G401.6 (cell line): ENCODE measurements at regions not wholly inside any gene's neighbourhood (a gene's known extent, or its start where the extent isn't known, plus 50 kb on each side); places are given as distances from the start of the nearest gene placed in this dataset.

Experiments
- FAIRE-seq: peaks from 2 replicates; lab custom pipeline; 2012; peaks lifted over from hg19 to GRCh38; lab: Jason Lieb, UNC

GRCh38 chr14:84541018-84541417 lies 988.9 kb upstream of the FLRT2 start:
- FAIRE-seq = no peak

- FAIRE-seq = no peak
These were observed 986.1 kb upstream of the FLRT2 start for GRCh38 chr14:84543859-84544258.

GRCh38 chr14:84544486-84545131 lies 985.3 kb upstream of the FLRT2 start:
- no peak for FAIRE-seq

- no peak for FAIRE-seq
These were observed 983.7 kb upstream of the FLRT2 start for GRCh38 chr14:84546236-84546635.

GRCh38 chr14:84554136-84554535 lies 975.8 kb upstream of the FLRT2 start:
- FAIRE-seq = no peak

GRCh38 chr14:84555493-84555892 lies 974.5 kb upstream of the FLRT2 start:
- FAIRE-seq = no peak

- FAIRE-seq = no peak
These were observed 963.8 kb upstream of the FLRT2 start for GRCh38 chr14:84566109-84566508.

- no peak for FAIRE-seq
These were observed 954.3 kb upstream of the FLRT2 start for GRCh38 chr14:84575681-84576080.

- FAIRE-seq = no peak
These were observed 950.7 kb upstream of the FLRT2 start for GRCh38 chr14:84579292-84579691.

- FAIRE-seq = no peak
These were observed 948.9 kb upstream of the FLRT2 start for GRCh38 chr14:84581041-84581440.

- FAIRE-seq = no peak
These were observed 945.4 kb upstream of the FLRT2 start for GRCh38 chr14:84584511-84584910.

GRCh38 chr14:84591827-84592445 lies 938.0 kb upstream of the FLRT2 start:
- FAIRE-seq = no peak

- FAIRE-seq = no peak
These were observed 937.2 kb upstream of the FLRT2 start for GRCh38 chr14:84592770-84593169.

GRCh38 chr14:84610086-84610485 lies 919.9 kb upstream of the FLRT2 start:
- FAIRE-seq = no peak

GRCh38 chr14:84622357-84622756 lies 907.6 kb upstream of the FLRT2 start:
- no peak for FAIRE-seq

GRCh38 chr14:84643446-84643845 lies 886.5 kb upstream of the FLRT2 start:
- FAIRE-seq = no peak

GRCh38 chr14:84646786-84647500 lies 883.0 kb upstream of the FLRT2 start:
- FAIRE-seq = no peak

GRCh38 chr14:84655014-84655413 lies 874.9 kb upstream of the FLRT2 start:
- FAIRE-seq = no peak

- no peak for FAIRE-seq
These were observed 872.0 kb upstream of the FLRT2 start for GRCh38 chr14:84657911-84658310.

- FAIRE-seq = no peak
These were observed 859.1 kb upstream of the FLRT2 start for GRCh38 chr14:84670796-84671195.

- FAIRE-seq = no peak
These were observed 858.2 kb upstream of the FLRT2 start for GRCh38 chr14:84671776-84672175.

- no peak for FAIRE-seq
These were observed 855.3 kb upstream of the FLRT2 start for GRCh38 chr14:84674636-84675035.

GRCh38 chr14:84686550-84686949 lies 843.4 kb upstream of the FLRT2 start:
- FAIRE-seq = no peak
